SK-N-SH (cell line): ENCODE measurements at regions not wholly inside any gene's neighbourhood (a gene's known extent, or its start where the extent isn't known, plus 50 kb on each side); places are given as distances from the start of the nearest gene placed in this dataset.

Source experiments
- CTCF ChIA-PET: fragments of 300-600, 350-600 bp; formaldehyde crosslinking; extraction: SDS; loops from one replicate; lab custom pipeline; 2021; lab: Yijun Ruan, JAX
- POLR2A ChIA-PET: fragments of 350-600 bp; sonication (Branson Sonifier 250); formaldehyde crosslinking; extraction: SDS; loops from one replicate; lab custom pipeline; 2020; ENCODE audit warnings: antibody characterized with exemption, inconsistent platforms; lab: Yijun Ruan, JAX
- DNase-seq: peaks from one replicate; pipeline ENCODE4 v3.0.0; 2012
- H2AFZ ChIP-seq: fragments of 200-600 bp; sonication (generic); 2 replicates; pipeline ENCODE4 v1.8.1; 2016; ENCODE audit warnings: antibody characterized with exemption, mild to moderate bottlenecking, low read depth
- H3F3A ChIP-seq: fragments of 200-600 bp; sonication (generic); replicated peaks from 2 replicates; pipeline ENCODE3; 2016; ENCODE audit warnings: antibody characterized with exemption, mild to moderate bottlenecking; ENCODE audit not compliant: insufficient read depth
- H3K27ac ChIP-seq, 2 experiments: fragments of 200-500 bp in 1 of 2; fragments of 200-600 bp in 1 of 2; sonication (Bioruptor generic) in 1 of 2; sonication (generic), shearing (Covaris generic) in 1 of 2; 2 replicates each; pipeline versions ENCODE4 v1.5.1 to v1.6.1; 2014 to 2016; ENCODE audit warnings: low read depth in 2 of 2, inconsistent platforms in 1 of 2, low read length in 1 of 2, mild to moderate bottlenecking in 1 of 2, mixed read lengths in 1 of 2
- H3K27me3 ChIP-seq: fragments of 200-600 bp; sonication (generic), shearing (Covaris generic); 2 replicates; pipeline ENCODE4 v1.6.1; 2016; ENCODE audit warnings: mixed run types; ENCODE audit not compliant: insufficient read depth
- H3K36me3 ChIP-seq, 2 experiments: fragments of 200-500 bp in 1 of 2; fragments of 200-600 bp in 1 of 2; sonication (Bioruptor generic) in 1 of 2; sonication (generic) in 1 of 2; replicated peaks in 1 of 2; 2 replicates each; pipeline versions ENCODE3 to v1.5.1; 2014 to 2016; ENCODE audit warnings: low read length in 1 of 2, mild to moderate bottlenecking in 1 of 2; ENCODE audit not compliant: insufficient read depth in 2 of 2, control insufficient read depth in 1 of 2
- H3K4me1 ChIP-seq, 2 experiments: fragments of 200-500 bp in 1 of 2; fragments of 200-600 bp in 1 of 2; sonication (Bioruptor generic) in 1 of 2; sonication (generic), shearing (Covaris generic) in 1 of 2; 2 replicates each; pipeline versions ENCODE4 v1.5.1 to v1.6.1; 2014 to 2016; ENCODE audit warnings: low read depth in 1 of 2, low read length in 1 of 2, mixed run types in 1 of 2; ENCODE audit not compliant: insufficient read depth in 2 of 2, control insufficient read depth in 1 of 2
- H3K4me2 ChIP-seq: fragments of 200-600 bp; sonication (generic), shearing (Covaris generic); 2 replicates; pipeline ENCODE4 v1.6.1; 2017; ENCODE audit warnings: mixed run types
- H3K4me3 ChIP-seq, 2 experiments: fragments of 200-500 bp in 1 of 2; fragments of 200-600 bp in 1 of 2; sonication (Bioruptor generic) in 1 of 2; sonication (generic), shearing (Covaris generic) in 1 of 2; 2 replicates each; pipeline versions ENCODE4 v1.5.1 to v1.8.1; 2014 to 2016; ENCODE audit warnings: low read depth in 2 of 2, inconsistent platforms in 1 of 2, low read length in 1 of 2, mild to moderate bottlenecking in 1 of 2, mixed read lengths in 1 of 2, moderate library complexity in 1 of 2
- H3K79me2 ChIP-seq: fragments of 200-600 bp; sonication (generic); 2 replicates; pipeline ENCODE4 v1.8.1; 2017; ENCODE audit warnings: mild to moderate bottlenecking; ENCODE audit not compliant: insufficient read depth
- H3K9ac ChIP-seq: fragments of 200-600 bp; sonication (generic); 2 replicates; pipeline ENCODE4 v1.6.1; 2017; ENCODE audit warnings: mixed run types
- H3K9me2 ChIP-seq: fragments of 200-600 bp; sonication (generic); 2 replicates; pipeline ENCODE4 v1.6.1; 2017; ENCODE audit warnings: mixed run types
- H3K9me3 ChIP-seq: fragments of 200-600 bp; sonication (generic); 2 replicates; pipeline ENCODE4 v1.6.1; 2017; ENCODE audit warnings: mixed run types, mild to moderate bottlenecking, moderate library complexity
- H4K20me1 ChIP-seq: fragments of 200-600 bp; sonication (generic); 2 replicates; pipeline ENCODE4 v1.6.1; 2017; ENCODE audit warnings: mild to moderate bottlenecking, mixed run types; ENCODE audit not compliant: insufficient read depth
- ELF1 ChIP-seq: IDR thresholded peaks from 2 replicates; pipeline ENCODE4 v1.4.0; 2012
- EP300 ChIP-seq, 2 experiments: IDR thresholded peaks; 2 replicates each; pipeline versions ENCODE4 v1.4.0 to v1.6.1; 2012; ENCODE audit warnings: borderline replicate concordance in 1 of 2, low read depth in 1 of 2, low read length in 1 of 2
- EZH2phosphoT487 ChIP-seq: fragments of 200-600 bp; sonication (generic); IDR thresholded peaks from 2 replicates; pipeline ENCODE4 v1.6.1; 2017; ENCODE audit warnings: low read depth, mixed run types, mild to moderate bottlenecking, antibody characterized with exemption, moderate library complexity, borderline replicate concordance
- FOXJ3 ChIP-seq: sonication (generic); formaldehyde crosslinking; IDR thresholded peaks from 2 replicates; pipeline ENCODE4 v1.5.1; 2020; ENCODE audit warnings: mild to moderate bottlenecking, missing genetic modification reagents
- GABPA ChIP-seq: IDR thresholded peaks from 2 replicates; pipeline ENCODE4 v1.4.0; 2012; ENCODE audit warnings: low read depth, mild to moderate bottlenecking
- MAX ChIP-seq: IDR thresholded peaks from 2 replicates; pipeline ENCODE4 v1.4.0; 2012; ENCODE audit warnings: low read depth
- MEF2A ChIP-seq: IDR thresholded peaks from 2 replicates; pipeline ENCODE4 v1.4.0; 2012; ENCODE audit warnings: low read depth, borderline replicate concordance
- NFIC ChIP-seq: IDR thresholded peaks from 2 replicates; pipeline ENCODE4 v1.4.0; 2012; ENCODE audit warnings: borderline replicate concordance
- PBX3 ChIP-seq: IDR thresholded peaks from 2 replicates; pipeline ENCODE4; 2012
- POLR2AphosphoS5 ChIP-seq: IDR thresholded peaks from 2 replicates; pipeline ENCODE4 v1.6.1; 2012; ENCODE audit warnings: low read depth, low read length
- RCOR1 ChIP-seq: fragments of 150-350 bp; IDR thresholded peaks from 2 replicates; pipeline ENCODE4 v1.6.1; 2017; ENCODE audit warnings: antibody characterized with exemption, low read length
- RFX5 ChIP-seq: IDR thresholded peaks from 2 replicates; pipeline ENCODE4 v1.6.1; 2012; ENCODE audit warnings: mild to moderate bottlenecking, improper control_type of control experiment, low read length
- RXRA ChIP-seq: IDR thresholded peaks from 2 replicates; pipeline ENCODE4 v1.4.0; 2012; ENCODE audit warnings: low read depth, mild to moderate bottlenecking, borderline replicate concordance
- SMC3 ChIP-seq: IDR thresholded peaks from 2 replicates; pipeline ENCODE4 v1.6.1; 2012; ENCODE audit warnings: low read depth, low read length, improper control_type of control experiment
- TCF12 ChIP-seq: IDR thresholded peaks from 2 replicates; pipeline ENCODE4 v1.4.0; 2012
- ZBTB33 ChIP-seq: IDR thresholded peaks from 2 replicates; pipeline ENCODE4 v1.4.0; 2012; ENCODE audit warnings: low read depth, borderline replicate concordance
- WGBS: methylation state at CpG from one replicate; pipeline ENCODE4 v1.1.6; 2017; ENCODE audit warnings: low lambda C conversion rate; 5-methylcytosine and 5-hydroxymethylcytosine counted together
- TF ChIP-seq, protein P1 (sequence below): fragments of 200-600 bp; sonication (generic); IDR thresholded peaks from 2 replicates; pipeline ENCODE4 v1.6.1; 2017; ENCODE audit warnings: antibody characterized with exemption, mild to moderate bottlenecking, moderate library complexity

GRCh38 chr14:61120576-61120975 is 139.5 kb downstream of the SLC38A6 start:
- Histone ChIP-seq H3K36me3 (no peaks in the 10 kb centered on the region), H3K4me3 (no peak overlapping the region), H3K27me3 (no peaks in the 10 kb centered on the region), H3K4me2 (no peak overlapping the region), H3F3A (no peaks in the 10 kb centered on the region), H3K9me3 (no peaks in the 10 kb centered on the region), H2AFZ (no peak overlapping the region), H3K9ac (no peak overlapping the region), H4K20me1 (no peaks in the 10 kb centered on the region), H3K9me2 (no peaks in the 10 kb centered on the region), H3K27ac (no peak overlapping the region), H3K4me1 (peaks cover 0 to 2% of the 10 kb centered on the region in 2 experiments; a peak in 1 of 4 replicates), H3K79me2 (no peaks in the 10 kb centered on the region)
- no peak for DNase-seq
- ChIA-PET POLR2A (no interaction called here), CTCF (no interaction called here)
- 93% methylated on average over 6 of the region's 8 CpGs for WGBS
- TF ChIP-seq POLR2AphosphoS5 (no peak), MEF2A (no peak), TCF12 (no peak), PBX3 (no peak), RFX5 (no peak), ELF1 (no peak), SMC3 (no peak), ZBTB33 (no peak), RCOR1 (no peak), GABPA (no peak), NFIC (no peak), MAX (no peak), EP300 (IDR thresholded peaks at IDR 0.05; ENCODE audit: borderline replicate concordance in 1 of 2, low read depth in 1 of 2, low read length in 1 of 2) (no peak), EZH2phosphoT487 (no peak), RXRA (no peak), FOXJ3 (CRISPR knock-in tag) (no peak)
- TF ChIP-seq, protein P1, sequence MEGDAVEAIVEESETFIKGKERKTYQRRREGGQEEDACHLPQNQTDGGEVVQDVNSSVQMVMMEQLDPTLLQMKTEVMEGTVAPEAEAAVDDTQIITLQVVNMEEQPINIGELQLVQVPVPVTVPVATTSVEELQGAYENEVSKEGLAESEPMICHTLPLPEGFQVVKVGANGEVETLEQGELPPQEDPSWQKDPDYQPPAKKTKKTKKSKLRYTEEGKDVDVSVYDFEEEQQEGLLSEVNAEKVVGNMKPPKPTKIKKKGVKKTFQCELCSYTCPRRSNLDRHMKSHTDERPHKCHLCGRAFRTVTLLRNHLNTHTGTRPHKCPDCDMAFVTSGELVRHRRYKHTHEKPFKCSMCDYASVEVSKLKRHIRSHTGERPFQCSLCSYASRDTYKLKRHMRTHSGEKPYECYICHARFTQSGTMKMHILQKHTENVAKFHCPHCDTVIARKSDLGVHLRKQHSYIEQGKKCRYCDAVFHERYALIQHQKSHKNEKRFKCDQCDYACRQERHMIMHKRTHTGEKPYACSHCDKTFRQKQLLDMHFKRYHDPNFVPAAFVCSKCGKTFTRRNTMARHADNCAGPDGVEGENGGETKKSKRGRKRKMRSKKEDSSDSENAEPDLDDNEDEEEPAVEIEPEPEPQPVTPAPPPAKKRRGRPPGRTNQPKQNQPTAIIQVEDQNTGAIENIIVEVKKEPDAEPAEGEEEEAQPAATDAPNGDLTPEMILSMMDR = no peak
